Thyroid gland (tissue), 4 donors: ENCODE measurements at regions not wholly inside any gene's neighbourhood (a gene's known extent, or its start where the extent isn't known, plus 50 kb on each side); places are given as distances from the start of the nearest gene placed in this dataset.

Source experiments
- CTCF ChIP-seq, 6 experiments: fragments of 200-600 bp in 3 of 6; fragments of 450-650 bp in 3 of 6; sonication (generic) in 3 of 6; IDR thresholded peaks; one replicate each; pipeline ENCODE4 v1.5.1; 2016 to 2019; ENCODE audit warnings: antibody characterized with exemption in 6 of 6, mild to moderate bottlenecking in 2 of 6, inconsistent platforms in 1 of 6, moderate library complexity in 1 of 6
- POLR2A ChIP-seq, 2 donors: fragments of 450-650 bp; IDR thresholded peaks; one replicate each; pipeline ENCODE4 v1.6.1; 2017; ENCODE audit warnings: antibody characterized with exemption in 2 of 2, mild to moderate bottlenecking in 2 of 2, moderate library complexity in 1 of 2

- TF ChIP-seq CTCF (IDR thresholded peaks at IDR 0.05): no peak
- TF ChIP-seq POLR2A (IDR thresholded peaks at IDR 0.05): no peak
Observed at GRCh38 chr3:18544146-18544545, 119.0 kb upstream of the SATB1 start.
